ENCODE measurements at regions not wholly inside any gene's neighbourhood (a gene's known extent, or its start where the extent isn't known, plus 50 kb on each side); places are given as distances from the start of the nearest gene placed in this dataset.

DNA sequence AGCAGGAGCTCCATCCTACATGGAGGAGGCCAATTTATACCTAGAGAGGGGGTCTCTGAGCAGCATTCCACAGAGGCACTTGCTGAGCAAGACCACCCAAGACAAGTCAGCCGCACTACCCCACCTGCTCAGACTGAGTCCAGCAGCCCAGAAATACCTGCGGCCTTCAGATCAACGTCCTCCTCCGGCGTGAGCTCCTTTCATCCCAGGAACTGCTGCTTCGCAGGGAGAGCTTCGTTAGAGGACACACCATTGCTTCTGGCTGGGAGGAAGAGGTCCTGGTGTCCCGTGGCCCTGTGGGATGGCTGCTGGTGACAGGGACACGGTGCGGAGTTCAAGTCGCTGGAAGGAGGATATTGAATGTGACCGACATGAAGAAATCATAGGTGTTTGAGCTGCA lies 216.9 kb upstream of the PPP2R2D start:
- no peak for TF ChIP-seq GATA2 (IDR thresholded peaks at IDR 0.05; ENCODE audit: low read depth, low read length)
- no peak for TF ChIP-seq GATA3 (IDR thresholded peaks at IDR 0.05; ENCODE audit: low read depth, low read length)

Data from SH-SY5Y (cell line).